Gastroesophageal sphincter (tissue), 4 donors: ENCODE measurements at regions not wholly inside any gene's neighbourhood (a gene's known extent, or its start where the extent isn't known, plus 50 kb on each side); places are given as distances from the start of the nearest gene placed in this dataset.

Experiments
- ATAC-seq: fragments of 150-250 bp; one replicate; pipeline ENCODE4 v1.9.1; 2016; ENCODE audit warnings: mild to moderate bottlenecking, moderate library complexity
- H3K27ac ChIP-seq, 4 donors: fragments of 200-600 bp; sonication (generic) in 3 of 4; 1 replicate in 3 of 4; 2 replicates in 1 of 4; pipeline ENCODE4 v1.5.1; 2016 to 2019
- H3K27me3 ChIP-seq: fragments of 200-600 bp; sonication (generic); one replicate; pipeline ENCODE4 v1.5.1; 2019
- H3K36me3 ChIP-seq, 2 donors: fragments of 200-600 bp; sonication (generic); one replicate each; pipeline ENCODE4 v1.5.1; 2019; ENCODE audit warnings: control low read depth in 1 of 2
- H3K4me1 ChIP-seq, 3 donors: fragments of 200-600 bp; sonication (generic); 1 replicate in 2 of 3; 2 replicates in 1 of 3; pipeline ENCODE4 v1.5.1; 2016 to 2019; ENCODE audit warnings: control low read depth in 2 of 3
- H3K4me3 ChIP-seq, 2 donors: fragments of 200-600 bp; sonication (generic); one replicate each; pipeline ENCODE4 v1.5.1; 2019; ENCODE audit warnings: mild to moderate bottlenecking in 1 of 2, moderate library complexity in 1 of 2
- H3K9me3 ChIP-seq, 3 donors: fragments of 200-600 bp; sonication (generic); one replicate each; pipeline ENCODE4 v1.5.1; 2017 to 2019; ENCODE audit warnings: control low read depth in 2 of 3
- CTCF ChIP-seq, 4 experiments: fragments of 200-600 bp in 2 of 4; fragments of 450-650 bp in 2 of 4; sonication (generic) in 1 of 4; IDR thresholded peaks; one replicate each; pipeline ENCODE4 v1.5.1; 2017 to 2019; ENCODE audit warnings: antibody characterized with exemption in 4 of 4, mild to moderate bottlenecking in 2 of 4, moderate library complexity in 2 of 4
- EP300 ChIP-seq: sonication (generic); formaldehyde crosslinking; IDR thresholded peaks from one replicate; pipeline ENCODE4 v1.6.1; 2017; ENCODE audit warnings: antibody characterized with exemption, mild to moderate bottlenecking
- POLR2A ChIP-seq, 2 donors: fragments of 450-650 bp; IDR thresholded peaks; one replicate each; pipeline ENCODE4 v1.6.1; 2017; ENCODE audit warnings: antibody characterized with exemption in 2 of 2, mild to moderate bottlenecking in 2 of 2, moderate library complexity in 1 of 2
- POLR2AphosphoS5 ChIP-seq: sonication (generic); formaldehyde crosslinking; IDR thresholded peaks from one replicate; pipeline ENCODE4 v1.6.1; 2017; ENCODE audit warnings: antibody characterized with exemption
- WGBS, 2 donors: methylation state at CpG; one replicate each; pipeline ENCODE4 v1.1.5; 2018; ENCODE audit warnings: low coverage in 1 of 2; 5-methylcytosine and 5-hydroxymethylcytosine counted together

DNA sequence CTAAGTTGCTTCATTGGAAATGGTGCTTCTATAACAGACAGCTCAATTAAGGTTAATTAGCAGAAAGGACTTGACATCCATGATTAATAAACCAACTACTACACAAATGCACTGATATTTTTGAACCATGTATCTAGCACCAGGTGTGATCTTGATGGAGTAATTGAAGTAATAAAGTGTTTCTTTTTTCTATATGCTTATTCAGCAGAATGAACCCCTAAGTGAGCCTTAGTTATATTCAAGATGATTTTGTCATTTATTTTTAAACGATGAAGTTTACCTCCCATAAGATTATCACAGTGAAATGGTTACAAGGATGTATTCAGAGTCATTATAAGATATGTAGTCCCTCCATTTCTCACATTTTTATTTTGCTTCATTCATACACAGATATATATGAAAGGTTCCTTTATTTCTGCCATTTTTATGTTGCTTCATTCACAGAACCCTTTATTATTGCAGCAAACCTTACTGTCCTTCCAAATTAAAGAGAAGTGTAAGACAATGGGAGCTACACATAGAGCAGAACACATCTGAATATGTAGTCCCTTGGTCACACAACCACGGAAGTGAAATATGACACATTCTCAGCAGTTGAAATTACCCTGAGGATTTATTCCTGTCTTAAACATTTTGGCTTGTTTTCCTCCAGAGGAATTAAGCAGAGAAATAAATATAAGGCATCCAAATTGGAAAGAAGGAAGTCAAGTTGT is 295.0 kb downstream of the RAP2B start:
- no peaks in the 10 kb centered on the region for H3K36me3 ChIP-seq
- 62 to 75% methylated on average over 1 to 2 of the region's 2 CpGs for WGBS, 2 donors
- TF ChIP-seq POLR2AphosphoS5 (no peak), POLR2A (IDR thresholded peaks at IDR 0.05) (no peak)

DNA sequence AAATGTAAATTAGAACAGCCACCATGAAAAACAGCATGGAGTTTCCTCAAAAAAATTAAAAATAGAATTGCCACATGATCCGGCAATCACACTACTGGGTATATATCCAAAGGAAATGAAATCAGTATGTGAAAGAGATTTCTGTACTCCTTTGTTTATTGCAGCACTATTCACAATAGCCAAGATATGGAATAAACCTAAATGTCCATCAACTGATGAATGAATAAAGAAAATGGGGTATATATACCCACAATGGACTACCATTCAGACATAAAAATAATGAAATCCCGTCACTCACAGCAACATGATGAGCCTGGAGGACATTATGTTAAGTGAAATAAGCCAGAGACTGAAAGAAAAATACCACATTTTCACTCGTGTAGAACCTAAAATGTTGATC is 296.9 kb downstream of the RAP2B start:
- Histone ChIP-seq H3K9me3 (no peaks in the 10 kb centered on the region), H3K4me1 (no peaks in the 10 kb centered on the region), H3K27me3 (no peaks in the 10 kb centered on the region), H3K27ac (no peak overlapping the region), H3K36me3 (no peaks in the 10 kb centered on the region), H3K4me3 (no peak overlapping the region)
- no peak for ATAC-seq
- 49 to 59% methylated on average over 3 of the region's 3 CpGs for WGBS, 2 donors
- TF ChIP-seq EP300: no peak
- no peak for TF ChIP-seq POLR2AphosphoS5
- no peak for TF ChIP-seq POLR2A (IDR thresholded peaks at IDR 0.05)
- TF ChIP-seq CTCF (IDR thresholded peaks at IDR 0.05): no peak

More for the DNA sequence above, 295.0 kb downstream of the RAP2B start:
- no peaks in the 10 kb centered on the region for H3K4me1 ChIP-seq
- H3K27me3 ChIP-seq: no peaks in the 10 kb centered on the region
- no peaks in the 10 kb centered on the region for H3K9me3 ChIP-seq
- no peak overlapping the region for H3K4me3 ChIP-seq
- no peak for ATAC-seq
- no peak overlapping the region for H3K27ac ChIP-seq

GRCh38 chr3:153462545-153462944 is 300.5 kb downstream of the RAP2B start:
- H3K27ac ChIP-seq: no peak overlapping the region
- H3K36me3 ChIP-seq: no peaks in the 10 kb centered on the region
- H3K4me1 ChIP-seq: no peaks in the 10 kb centered on the region
- no peaks in the 10 kb centered on the region for H3K9me3 ChIP-seq
- 88 to 100% methylated on average over 1 of the region's 1 CpG for WGBS, 2 donors
- TF ChIP-seq CTCF (IDR thresholded peaks at IDR 0.05) (no peak), POLR2A (IDR thresholded peaks at IDR 0.05) (no peak), POLR2AphosphoS5 (no peak), EP300 (no peak)
- H3K27me3 ChIP-seq: no peaks in the 10 kb centered on the region
- H3K4me3 ChIP-seq: no peak overlapping the region
- no peak for ATAC-seq

DNA sequence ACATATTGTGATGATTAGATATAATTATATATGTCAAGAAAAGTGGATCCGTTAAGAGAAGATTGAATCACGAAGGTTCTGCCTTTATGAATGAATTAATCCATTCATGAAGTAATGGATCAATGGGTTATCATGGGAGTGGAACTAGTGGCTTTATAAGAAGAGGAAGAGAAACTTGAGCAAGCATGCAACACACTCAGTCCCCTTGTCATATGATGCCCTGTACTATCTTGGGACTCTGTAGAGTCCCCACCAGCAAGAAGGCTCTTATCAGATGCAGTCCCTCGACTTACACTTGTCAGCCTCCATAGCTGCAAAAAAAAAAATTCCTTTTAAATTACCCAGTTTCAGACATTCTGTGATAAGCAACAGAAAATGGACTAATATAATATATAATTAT is 301.9 kb downstream of the RAP2B start:
- no peak for TF ChIP-seq POLR2AphosphoS5
- TF ChIP-seq POLR2A (IDR thresholded peaks at IDR 0.05): no peak
- no peak for TF ChIP-seq EP300
- no peak for TF ChIP-seq CTCF (IDR thresholded peaks at IDR 0.05)
- ATAC-seq: no peak
- Histone ChIP-seq H3K4me3 (no peak overlapping the region), H3K9me3 (no peaks in the 10 kb centered on the region), H3K27me3 (no peaks in the 10 kb centered on the region), H3K4me1 (no peaks in the 10 kb centered on the region), H3K36me3 (no peaks in the 10 kb centered on the region), H3K27ac (no peak overlapping the region)
- WGBS, 2 donors: 73 to 88% methylated on average over 3 of the region's 3 CpGs

DNA sequence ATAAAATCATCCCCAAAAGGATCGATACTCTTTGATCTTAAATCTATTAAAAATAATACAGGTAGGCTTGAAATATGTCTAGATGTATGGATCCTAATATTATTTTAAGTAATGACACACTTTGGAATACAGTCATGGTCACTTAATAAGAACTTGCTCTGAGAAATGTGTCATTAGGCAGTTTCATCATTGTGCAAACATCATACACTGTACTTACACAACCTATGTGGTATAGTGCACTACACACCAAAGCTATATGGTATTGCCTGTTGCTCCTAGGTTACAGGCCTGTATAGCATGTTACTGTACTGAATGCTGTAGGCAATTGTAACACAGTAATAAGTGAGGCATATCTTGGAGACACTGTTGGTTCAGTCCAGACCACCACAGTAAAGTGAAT is 307.1 kb downstream of the RAP2B start:
- 80 to 100% methylated on average over 1 of the region's 1 CpG for WGBS, 2 donors
- H3K9me3 ChIP-seq: no peaks in the 10 kb centered on the region
- H3K27me3 ChIP-seq: no peaks in the 10 kb centered on the region
- no peaks in the 10 kb centered on the region for H3K4me1 ChIP-seq
- no peak for ATAC-seq
- H3K36me3 ChIP-seq: no peaks in the 10 kb centered on the region
- TF ChIP-seq EP300 (no peak), POLR2A (IDR thresholded peaks at IDR 0.05) (no peak), CTCF (IDR thresholded peaks at IDR 0.05) (no peak), POLR2AphosphoS5 (no peak)
- H3K27ac ChIP-seq: no peak overlapping the region
- no peak overlapping the region for H3K4me3 ChIP-seq
